AG04450 (cell line): ENCODE measurements at regions not wholly inside any gene's neighbourhood (a gene's known extent, or its start where the extent isn't known, plus 50 kb on each side); places are given as distances from the start of the nearest gene placed in this dataset.

Source experiments
- CTCF ChIA-PET: fragments of 300-600, 350-600 bp; formaldehyde crosslinking; extraction: SDS; loops from one replicate; lab custom pipeline; 2022; ENCODE audit warnings: antibody characterized with exemption, inconsistent platforms; lab: Charles Lee
- POLR2A ChIA-PET: fragments of 350-600 bp; formaldehyde crosslinking; extraction: SDS; loops from one replicate; lab custom pipeline; 2021; ENCODE audit warnings: antibody characterized with exemption, inconsistent platforms; lab: Yijun Ruan, JAX
- DNase-seq: peaks from one replicate; pipeline ENCODE4 v3.0.0-alpha.2; 2011; ENCODE audit warnings: low read depth, low spot score
- H3K27ac ChIP-seq: one replicate; pipeline ENCODE4 v1.5.1; 2012; ENCODE audit warnings: low read depth, low read length, control low read depth
- H3K27me3 ChIP-seq: one replicate; pipeline ENCODE4 v1.6.0; 2012; ENCODE audit warnings: low read length; ENCODE audit not compliant: control insufficient read depth, insufficient read depth
- H3K4me3 ChIP-seq: 2 replicates; pipeline ENCODE4 v1.5.1; 2011; ENCODE audit warnings: mild to moderate bottlenecking, low read depth, low read length, control low read depth
- H3K9me3 ChIP-seq: 2 replicates; pipeline ENCODE4 v1.5.1; 2012; ENCODE audit warnings: low read length; ENCODE audit not compliant: control insufficient read depth, insufficient read depth
- CTCF ChIP-seq: IDR thresholded peaks from 2 replicates; pipeline ENCODE4 v1.5.1; 2011; ENCODE audit warnings: low read depth, low read length, control low read depth, inconsistent platforms

GRCh38 chr3:150330174-150330573 lies 77.9 kb upstream of the TSC22D2 start:
- H3K4me3 ChIP-seq, result no peak overlapping the region
- H3K9me3 ChIP-seq, result no peaks in the 10 kb centered on the region
- no peak overlapping the region for H3K27ac ChIP-seq
- no peak for TF ChIP-seq CTCF
- H3K27me3 ChIP-seq, result no peaks in the 10 kb centered on the region
- POLR2A ChIA-PET, result no interaction called here
- no peak for DNase-seq
- CTCF ChIA-PET, result no interaction called here

DNA sequence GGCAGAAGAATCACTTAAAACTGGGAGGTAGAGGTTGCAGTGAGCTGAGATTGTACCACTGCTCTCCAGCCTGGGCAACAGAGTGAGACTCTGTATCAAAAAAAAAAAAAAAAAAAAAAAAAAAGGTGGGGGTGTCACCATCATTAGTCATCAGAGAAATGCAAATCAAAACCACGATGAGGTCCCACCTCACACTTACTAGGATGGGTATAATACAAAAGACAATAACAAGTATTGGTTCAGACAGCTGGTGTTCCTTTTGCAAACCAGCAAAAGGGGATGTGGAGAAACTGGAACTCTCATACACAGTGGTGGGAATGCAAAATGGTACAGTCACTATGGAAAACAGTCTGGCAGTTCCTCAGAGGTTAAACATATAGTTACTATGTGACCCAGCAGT lies 78.7 kb upstream of the TSC22D2 start:
- Histone ChIP-seq H3K27ac (no peak overlapping the region), H3K27me3 (no peaks in the 10 kb centered on the region), H3K9me3 (no peaks in the 10 kb centered on the region), H3K4me3 (no peak overlapping the region)
- DNase-seq, result no peak
- ChIA-PET POLR2A (no interaction called here), CTCF (no interaction called here)
- no peak for TF ChIP-seq CTCF

DNA sequence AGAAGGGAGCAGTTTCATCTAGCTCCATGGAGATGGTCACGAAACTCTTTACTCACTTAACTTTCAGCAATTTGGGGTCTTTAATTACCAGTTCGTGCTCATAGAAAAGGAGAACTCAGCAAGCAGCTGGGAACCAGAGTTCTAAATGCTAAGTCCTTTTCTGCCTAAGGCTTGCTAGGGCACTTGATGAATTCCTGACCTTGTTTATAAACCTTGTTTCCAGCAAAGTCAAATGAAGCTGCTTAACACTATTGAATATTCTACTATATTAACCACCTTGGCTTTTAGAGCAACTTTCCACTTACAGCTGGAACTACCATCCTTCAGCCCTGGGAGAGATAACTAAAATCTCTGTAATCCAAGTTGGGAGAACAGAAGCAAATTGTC lies 79.5 kb upstream of the TSC22D2 start:
- TF ChIP-seq CTCF, result no peak
- DNase-seq, result no peak
- Histone ChIP-seq H3K27ac (no peak overlapping the region), H3K9me3 (no peaks in the 10 kb centered on the region), H3K4me3 (no peak overlapping the region), H3K27me3 (no peaks in the 10 kb centered on the region)
- ChIA-PET CTCF (no interaction called here), POLR2A (no interaction called here)

- DNase-seq, result no peak
- H3K27ac ChIP-seq, result no peak overlapping the region
- POLR2A ChIA-PET, result no interaction called here
- no peaks in the 10 kb centered on the region for H3K9me3 ChIP-seq
- TF ChIP-seq CTCF, result no peak
- H3K4me3 ChIP-seq, result no peak overlapping the region
- CTCF ChIA-PET, result no interaction called here
- no peaks in the 10 kb centered on the region for H3K27me3 ChIP-seq
Measured at GRCh38 chr3:150327678-150328653, 80.1 kb upstream of the TSC22D2 start.

DNA sequence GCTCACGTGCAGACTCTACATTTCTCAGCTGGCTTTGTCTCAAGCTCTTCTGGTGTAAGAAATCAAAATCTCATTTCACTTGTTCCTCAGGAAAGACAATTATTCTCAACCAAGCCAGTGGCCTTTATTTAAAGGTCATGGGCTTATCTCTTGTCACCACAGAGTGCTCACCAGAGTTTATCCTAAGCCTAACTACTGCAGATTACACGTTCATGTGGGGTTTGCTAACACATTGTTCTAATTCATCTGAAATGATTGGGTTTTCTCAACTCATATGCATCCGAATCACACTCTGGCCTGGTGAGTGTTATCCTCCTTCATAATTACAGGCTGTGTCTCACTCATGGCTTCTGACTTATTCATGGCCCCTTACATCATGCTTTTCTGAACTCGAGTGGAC lies 83.3 kb upstream of the TSC22D2 start:
- Histone ChIP-seq H3K4me3 (no peak overlapping the region), H3K27me3 (no peaks in the 10 kb centered on the region), H3K27ac (no peak overlapping the region), H3K9me3 (no peaks in the 10 kb centered on the region)
- ChIA-PET POLR2A (no interaction called here), CTCF (no interaction called here)
- TF ChIP-seq CTCF, result no peak
- DNase-seq, result no peak
